NCI-H2107 treated with DMSO at 0.1 percent for 48 hours (cell line): ENCODE measurements at regions not wholly inside any gene's neighbourhood (a gene's known extent, or its start where the extent isn't known, plus 50 kb on each side); places are given as distances from the start of the nearest gene placed in this dataset.

ENCODE experiments used
- DNase-seq: peaks from one replicate; lab custom pipeline; 2025; ENCODE audit not compliant: unreplicated experiment; lab: John Stamatoyannopoulos, UW

GRCh38 chr13:21757763-21758162, 86.9 kb downstream of the FGF9 start:
- no peak for DNase-seq

- DNase-seq = no peak
These were observed 87.6 kb downstream of the FGF9 start for GRCh38 chr13:21758441-21758840.

- no peak for DNase-seq
These were observed 88.6 kb downstream of the FGF9 start for GRCh38 chr13:21759463-21759862.

GRCh38 chr13:21759911-21760310, 89.0 kb downstream of the FGF9 start:
- DNase-seq = no peak

- DNase-seq = no peak
These were observed 90.9 kb downstream of the FGF9 start for GRCh38 chr13:21761770-21762169.

GRCh38 chr13:21762512-21762911, 91.6 kb downstream of the FGF9 start:
- no peak for DNase-seq

- DNase-seq = no peak
These were observed 96.2 kb downstream of the FGF9 start for GRCh38 chr13:21767032-21767431.

GRCh38 chr13:21771075-21771474, 100.2 kb downstream of the FGF9 start:
- no peak for DNase-seq

GRCh38 chr13:21777166-21777565, 106.3 kb downstream of the FGF9 start:
- DNase-seq = no peak

- no peak for DNase-seq
These were observed 106.9 kb downstream of the FGF9 start for GRCh38 chr13:21777813-21778212.

- no peak for DNase-seq
These were observed 111.9 kb downstream of the FGF9 start for GRCh38 chr13:21782736-21783135.

- DNase-seq = no peak
These were observed 115.1 kb downstream of the FGF9 start for GRCh38 chr13:21785990-21786389.

- DNase-seq = no peak
These were observed 125.2 kb downstream of the FGF9 start for GRCh38 chr13:21796066-21796465.

- DNase-seq = no peak
These were observed 126.1 kb downstream of the FGF9 start for GRCh38 chr13:21796775-21797514.

- DNase-seq = no peak
These were observed 126.9 kb downstream of the FGF9 start for GRCh38 chr13:21797736-21798135.

GRCh38 chr13:21798181-21798580, 127.3 kb downstream of the FGF9 start:
- no peak for DNase-seq

GRCh38 chr13:21799671-21800070, 128.8 kb downstream of the FGF9 start:
- no peak for DNase-seq

GRCh38 chr13:21800837-21801616, 130.2 kb downstream of the FGF9 start:
- no peak for DNase-seq

- no peak for DNase-seq
These were observed 134.9 kb downstream of the FGF9 start for GRCh38 chr13:21805733-21806132.

GRCh38 chr13:21812192-21812626, 141.3 kb downstream of the FGF9 start:
- peak; percentile 67 for DNase-seq

GRCh38 chr13:21813110-21813509, 142.2 kb downstream of the FGF9 start:
- no peak for DNase-seq

GRCh38 chr13:21813844-21814243, 143.0 kb downstream of the FGF9 start:
- DNase-seq = no peak
